ENCODE measurements at regions not wholly inside any gene's neighbourhood (a gene's known extent, or its start where the extent isn't known, plus 50 kb on each side); places are given as distances from the start of the nearest gene placed in this dataset.
"Not testable (repeated sequence)": the region's sequence is repeated elsewhere in the genome, so short reads cannot be mapped to it uniquely, and the experiment has no call there.

DNA sequence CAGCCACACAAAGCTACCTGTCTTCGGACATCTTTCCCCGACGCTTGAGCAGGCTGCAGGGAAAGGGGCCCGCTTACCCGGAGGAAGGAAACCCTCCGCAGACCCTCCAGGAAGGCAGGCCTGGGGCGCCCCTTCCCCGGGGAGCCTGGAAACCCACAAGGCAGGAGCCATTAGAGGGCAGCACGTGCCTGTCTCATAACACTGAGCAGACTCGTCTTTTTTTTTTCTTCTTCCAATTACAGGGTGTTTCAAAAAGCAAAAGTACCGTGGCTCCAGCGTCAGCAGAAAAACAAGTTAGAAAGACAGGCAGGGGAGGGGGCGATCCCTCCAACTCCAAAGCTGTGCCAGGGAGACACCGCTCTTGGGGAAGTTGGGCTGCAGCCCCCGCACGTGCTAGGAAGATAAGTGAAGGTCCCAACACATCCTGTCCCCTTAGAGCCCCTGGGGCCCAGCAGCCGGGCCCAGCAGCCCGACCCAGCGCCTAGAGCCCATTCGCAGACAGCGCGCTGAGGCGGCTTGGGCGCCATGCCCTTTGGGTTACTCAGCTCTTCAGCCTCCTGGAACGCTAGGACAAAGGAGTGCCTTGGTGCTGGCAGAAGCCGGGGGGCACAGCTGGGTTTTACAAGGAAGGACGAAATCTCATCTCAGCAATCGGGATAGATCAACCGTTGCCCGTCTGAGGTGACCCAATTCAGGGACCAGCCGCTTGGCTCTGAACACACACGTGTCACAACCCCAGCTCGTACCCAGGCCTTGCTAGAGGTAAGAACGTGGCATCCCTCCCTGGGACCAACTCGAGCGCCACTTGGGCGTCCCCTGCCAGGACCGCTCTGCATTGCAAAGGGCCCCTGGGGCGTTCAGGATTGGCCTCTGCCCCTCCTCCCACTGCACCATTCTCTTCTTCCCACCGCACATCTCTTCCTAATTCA is 136.3 kb downstream of the LY86 start:
- DNase-seq (ENCODE audit: low read depth in 2 of 2), result peak; percentile 67 to 75

DNA sequence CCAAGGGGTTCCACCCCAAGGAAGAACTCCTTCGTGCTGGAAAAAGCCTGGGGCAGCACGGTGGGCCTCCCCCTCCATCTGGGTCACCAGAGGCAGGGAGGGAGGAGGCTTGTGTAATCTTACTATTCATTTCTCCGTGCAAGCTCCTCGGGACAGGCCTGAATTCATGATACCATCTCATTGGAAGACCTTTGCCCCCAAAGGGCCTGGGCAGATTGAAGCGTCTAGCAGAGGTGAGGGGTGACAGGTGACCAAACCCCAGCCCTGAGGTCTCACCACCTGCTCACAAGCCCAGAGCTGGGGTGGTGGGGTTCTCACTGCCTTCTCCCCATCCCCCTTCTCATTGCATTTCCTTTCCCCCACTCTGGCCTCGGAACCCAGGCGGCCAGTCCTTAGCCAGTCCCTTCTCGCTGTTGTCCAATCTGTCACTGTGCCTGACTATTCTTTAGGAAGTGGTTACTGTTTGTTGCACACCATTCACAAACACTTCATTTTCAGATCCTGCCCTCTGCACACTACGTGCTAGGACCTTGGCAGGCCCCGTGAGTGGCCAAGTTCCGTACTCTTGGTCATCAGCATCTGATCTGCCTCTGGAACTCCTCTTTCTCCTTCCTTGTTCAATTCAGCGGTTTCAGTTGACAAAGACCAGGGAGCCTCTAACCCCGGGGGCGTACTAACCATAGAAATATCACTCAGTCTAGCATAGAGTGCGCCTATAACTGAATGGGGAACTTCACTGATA is 137.1 kb downstream of the LY86 start:
- DNase-seq (ENCODE audit: low read depth in 2 of 2), result no peak

DNA sequence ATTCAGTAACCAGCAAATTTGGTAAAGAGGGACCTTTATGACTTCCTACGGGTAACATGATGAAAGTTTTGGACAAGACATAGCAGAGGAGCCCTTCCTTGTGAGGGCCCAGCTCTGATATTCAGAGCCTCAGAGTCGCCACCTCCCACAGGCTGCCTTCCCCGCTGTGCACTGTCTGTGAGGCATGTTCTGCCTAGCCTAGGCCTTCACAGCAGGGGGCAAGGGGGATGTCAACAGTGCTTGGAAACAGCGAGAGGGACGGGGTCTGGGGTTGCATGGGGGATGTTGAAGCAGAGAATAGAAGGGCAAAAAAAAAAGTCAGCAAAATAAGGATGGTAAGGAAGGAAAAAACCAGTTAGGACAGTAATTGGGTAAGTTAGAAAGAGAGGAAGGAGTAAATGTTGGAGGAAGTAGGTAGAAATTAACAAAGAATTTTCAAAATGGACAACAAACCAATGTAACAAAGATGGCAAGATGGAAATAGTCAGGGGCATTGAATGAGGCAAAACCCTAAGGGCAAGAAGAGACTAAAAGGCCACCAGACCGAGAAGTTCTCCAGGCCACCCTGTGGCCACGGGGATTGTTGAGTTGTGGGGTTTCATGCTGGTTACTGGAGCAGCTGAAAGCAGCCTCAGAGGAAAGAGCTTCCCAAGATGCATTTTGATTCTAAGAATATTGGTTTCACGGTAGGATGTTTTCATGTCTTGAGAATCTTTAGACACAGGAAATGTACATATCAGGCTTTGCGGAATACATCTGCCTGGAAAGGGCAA is 139.8 kb downstream of the LY86 start:
- no peak for DNase-seq (ENCODE audit: low read depth in 2 of 2)

DNA sequence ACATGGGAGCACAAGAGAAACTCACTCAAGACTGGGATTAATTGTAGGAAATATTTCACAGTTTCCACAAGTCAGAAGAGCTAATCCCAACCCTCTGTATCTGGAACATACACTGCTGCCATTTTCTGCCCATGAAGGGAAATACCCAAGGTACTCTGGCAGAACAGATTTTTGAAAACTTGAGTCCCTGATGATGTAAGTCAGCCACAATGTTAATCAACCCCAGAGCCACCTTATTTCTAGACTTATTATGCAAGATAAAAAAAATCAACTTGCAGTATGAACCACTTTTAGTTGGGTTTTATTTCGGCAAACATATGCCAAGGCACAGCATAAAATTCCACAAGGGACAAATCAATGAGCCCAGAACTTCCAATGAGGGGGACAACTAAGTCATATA is 141.5 kb downstream of the LY86 start:
- DNase-seq (ENCODE audit: low read depth in 2 of 2), result no peak

DNA sequence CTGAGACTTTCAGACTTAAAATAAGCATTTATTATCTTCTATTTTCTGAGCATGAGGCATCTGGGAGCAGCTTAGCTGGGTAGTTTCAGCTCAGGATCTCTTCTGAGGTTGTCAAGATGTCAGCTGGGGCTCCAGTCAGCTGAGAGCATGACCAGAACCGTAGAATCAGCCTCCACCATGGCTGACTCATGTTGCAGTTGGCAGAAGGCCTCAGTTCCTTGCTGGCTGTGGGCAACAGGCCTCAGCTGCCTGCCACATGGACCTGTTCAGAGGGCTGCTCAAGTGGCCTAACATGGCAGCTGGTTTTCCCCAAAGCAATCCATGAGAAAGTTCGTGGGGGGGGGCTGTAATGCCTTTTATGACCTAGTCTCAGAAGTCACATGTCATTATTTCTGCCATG is 142.3 kb downstream of the LY86 start:
- peak in 1 of 2 donors; percentile 52 for DNase-seq (ENCODE audit: low read depth in 2 of 2)

DNA sequence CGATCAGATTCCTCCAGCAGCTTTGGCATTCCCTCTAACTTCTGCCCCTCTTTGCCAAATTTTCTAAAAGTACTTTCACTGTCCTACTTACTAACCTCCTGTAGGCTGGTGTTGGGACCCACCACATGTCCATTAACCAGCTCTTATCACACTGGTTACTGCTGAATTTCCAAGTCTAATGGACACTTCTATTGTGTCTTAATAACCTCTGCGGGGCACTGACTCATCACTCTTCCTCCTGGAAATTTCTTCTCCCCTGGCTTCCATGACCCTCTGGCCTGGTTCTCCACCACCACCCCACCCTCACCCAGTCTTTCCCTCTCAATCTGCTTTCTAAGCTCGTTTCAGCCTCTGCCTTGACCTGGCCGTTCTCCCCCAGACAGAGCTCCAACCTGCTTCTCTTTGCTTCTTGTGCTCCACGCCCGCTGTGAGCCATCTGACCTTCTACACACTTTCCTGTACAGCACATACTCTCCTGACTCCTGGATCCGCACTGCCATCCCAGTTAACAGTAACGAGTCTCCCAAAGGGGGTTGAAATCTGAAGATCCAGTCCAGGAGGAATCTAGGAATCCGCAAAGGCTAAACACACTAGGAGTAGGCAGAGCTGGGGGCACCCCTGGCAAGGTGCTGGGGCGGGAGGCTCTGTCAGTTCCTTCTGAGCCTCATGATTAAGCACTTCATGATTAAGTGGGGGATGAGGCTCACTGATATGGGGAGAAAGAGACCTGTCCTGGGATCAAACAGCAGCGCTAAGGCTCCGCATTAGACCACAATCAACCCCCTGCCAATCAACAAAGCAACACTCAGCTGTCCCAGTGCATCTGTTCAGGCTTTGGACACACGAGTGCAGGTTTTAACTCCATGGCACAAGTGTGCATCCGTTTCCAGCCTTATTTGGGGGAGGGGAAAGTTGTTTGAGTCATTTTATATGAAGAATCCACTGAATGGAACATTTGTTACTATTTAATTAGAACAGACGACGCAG is 146.3 kb downstream of the LY86 start:
- peak in 1 of 2 donors; percentile 12 for DNase-seq (ENCODE audit: low read depth in 2 of 2)

DNA sequence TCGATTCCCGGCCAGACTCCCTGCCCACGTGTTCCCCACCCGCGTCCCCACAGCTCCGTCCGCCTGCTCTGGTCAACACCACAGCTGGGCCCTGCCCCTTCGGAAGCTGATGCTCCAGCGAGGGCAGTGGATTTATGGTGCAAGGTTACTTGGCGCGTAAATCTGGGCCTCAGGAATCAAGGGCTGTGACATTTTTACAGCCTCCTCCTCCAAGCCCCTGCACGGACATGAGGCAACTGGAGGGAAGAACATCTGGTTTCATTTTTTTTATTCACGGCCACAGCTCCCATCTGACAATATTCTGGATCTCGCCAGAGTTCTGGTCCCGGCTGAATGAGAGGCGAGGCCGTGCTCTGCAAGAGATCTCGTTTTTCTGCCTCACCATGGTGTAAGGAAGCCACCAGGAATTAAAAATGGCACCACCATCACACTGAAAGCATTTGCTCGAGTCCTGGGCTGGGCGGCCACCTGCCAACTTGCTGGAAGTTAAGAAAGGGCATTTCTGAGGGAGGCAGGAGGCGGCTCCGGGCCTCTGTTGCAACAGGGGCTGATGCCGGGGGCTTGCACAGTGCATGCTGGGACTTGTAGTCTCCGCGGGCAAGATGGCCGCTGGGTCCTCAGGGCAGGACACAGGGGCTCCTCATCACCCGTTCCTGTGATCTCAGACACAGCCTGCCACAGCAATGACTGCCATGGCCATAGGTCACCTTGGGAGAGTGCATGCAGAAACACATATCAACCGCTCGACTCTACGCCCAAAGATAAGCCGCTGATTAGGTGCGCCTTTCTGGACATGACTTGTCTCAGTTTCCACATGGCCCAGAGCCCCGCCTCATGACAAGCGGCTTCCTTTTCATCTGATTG is 148.5 kb downstream of the LY86 start:
- DNase-seq (ENCODE audit: low read depth in 2 of 2), result no peak

DNA sequence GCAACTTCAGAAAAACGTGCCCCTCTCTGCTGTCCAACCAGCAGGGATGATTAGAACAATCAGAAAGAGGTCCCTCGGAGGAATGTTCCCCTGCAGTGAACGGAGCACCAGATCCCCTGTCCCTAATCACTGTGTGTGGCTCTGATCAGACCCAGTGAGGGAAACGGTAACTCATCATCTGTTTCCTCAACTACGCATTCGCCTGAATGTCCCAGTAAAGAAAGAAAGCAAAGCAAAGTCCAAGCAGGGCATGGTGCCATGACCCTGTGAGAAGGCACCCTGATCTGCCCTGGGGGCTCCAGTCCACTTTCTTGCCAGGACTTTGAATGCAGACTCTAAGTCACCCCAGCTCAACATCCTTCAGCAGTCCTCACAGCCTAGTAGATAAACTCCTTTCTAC is 149.2 kb downstream of the LY86 start:
- no peak for DNase-seq (ENCODE audit: low read depth in 2 of 2)

DNA sequence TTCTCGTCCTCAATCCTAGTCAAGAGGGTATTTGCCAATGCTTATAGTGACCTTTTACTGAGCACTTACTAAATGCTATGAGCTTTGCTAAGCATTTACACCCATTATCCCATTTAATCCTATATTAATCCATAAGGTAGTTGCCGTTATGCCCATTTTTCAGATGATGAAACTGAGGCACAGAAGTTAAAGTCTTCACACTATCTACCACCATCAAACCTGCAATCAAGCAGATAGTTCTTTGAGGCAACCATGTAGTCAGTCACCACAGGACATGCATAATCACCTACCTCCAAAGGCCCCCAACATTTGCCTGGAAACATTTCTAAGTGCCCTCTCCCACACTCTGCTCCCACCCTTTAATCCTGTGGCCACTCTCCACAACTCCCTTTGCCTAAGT is 149.6 kb downstream of the LY86 start:
- no peak for DNase-seq (ENCODE audit: low read depth in 2 of 2)

DNA sequence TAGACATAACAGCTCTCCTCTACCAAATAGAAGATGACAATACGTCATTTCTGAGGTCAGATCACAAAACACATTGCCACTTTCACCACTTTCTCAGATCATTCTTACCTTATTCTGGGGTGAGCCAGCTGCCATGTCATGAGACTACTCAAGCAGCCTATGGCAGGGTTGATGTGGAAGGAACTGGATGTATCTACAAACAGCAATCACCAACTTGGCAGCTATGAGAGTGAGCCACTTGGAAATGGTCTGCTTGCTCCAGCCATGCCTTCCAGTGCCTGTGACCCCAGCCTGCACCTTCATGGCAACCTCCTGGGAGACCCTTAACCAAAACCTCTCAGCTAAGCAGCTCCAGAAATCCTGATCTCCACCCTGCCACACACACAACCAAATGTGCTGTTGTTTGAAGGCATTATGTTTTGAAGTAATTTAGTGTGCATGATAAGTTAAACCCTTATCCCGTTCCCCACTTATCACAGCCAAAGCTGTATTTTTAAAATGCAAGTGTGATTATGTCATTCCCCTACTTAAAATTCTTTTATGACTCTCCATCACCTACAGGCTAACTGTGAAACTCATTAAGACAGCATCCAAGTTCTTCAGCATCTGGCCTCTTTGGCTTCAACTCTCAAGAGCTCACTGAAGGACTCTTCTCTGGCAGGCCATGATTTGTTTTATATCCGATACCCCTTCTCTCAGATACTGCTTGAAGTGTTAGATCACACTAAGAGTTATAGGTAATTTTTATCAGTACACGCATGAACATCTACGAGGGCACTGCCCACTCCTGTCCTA is 150.6 kb downstream of the LY86 start:
- no peak for DNase-seq (ENCODE audit: low read depth in 2 of 2)

DNA sequence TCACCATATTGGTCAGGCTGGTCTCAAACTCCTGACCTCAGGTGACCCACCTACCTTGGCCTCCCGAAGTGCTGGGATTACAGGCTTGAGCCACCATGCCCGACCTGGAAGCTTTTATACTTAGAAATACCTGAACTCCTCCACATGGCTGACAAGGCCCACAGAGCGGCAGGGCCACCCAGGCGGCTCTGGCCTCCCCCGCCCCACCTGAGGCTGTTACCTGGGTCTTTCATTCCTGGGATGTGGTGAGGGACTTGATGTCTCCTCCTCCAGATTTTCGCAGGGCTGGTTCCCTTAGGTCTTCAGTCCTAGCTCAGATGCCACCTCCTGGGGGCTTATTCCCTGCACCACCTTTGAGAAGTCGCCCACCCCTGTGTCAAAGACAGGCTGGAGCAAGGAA is 152.1 kb downstream of the LY86 start:
- DNase-seq (ENCODE audit: low read depth in 2 of 2), result no peak

DNA sequence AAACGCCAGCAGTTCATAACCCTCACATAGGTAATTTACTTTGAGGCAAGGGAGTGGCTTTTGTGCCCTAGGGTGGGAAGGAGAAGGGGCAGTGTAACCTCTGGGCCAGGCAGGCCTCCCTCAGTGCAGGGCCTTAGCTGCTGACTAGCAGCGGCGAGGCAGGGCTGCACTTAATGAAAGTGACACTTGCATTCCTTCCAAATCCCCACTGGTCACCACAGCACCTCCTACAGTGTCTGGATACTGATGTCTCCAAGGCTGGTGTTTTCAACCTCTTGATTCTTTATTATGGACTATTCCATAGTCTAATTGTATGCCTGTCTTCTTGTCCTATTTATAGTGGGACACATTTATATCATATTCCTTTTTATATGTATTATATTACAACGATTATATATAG is 152.7 kb downstream of the LY86 start:
- DNase-seq (ENCODE audit: low read depth in 2 of 2), result no peak

DNA sequence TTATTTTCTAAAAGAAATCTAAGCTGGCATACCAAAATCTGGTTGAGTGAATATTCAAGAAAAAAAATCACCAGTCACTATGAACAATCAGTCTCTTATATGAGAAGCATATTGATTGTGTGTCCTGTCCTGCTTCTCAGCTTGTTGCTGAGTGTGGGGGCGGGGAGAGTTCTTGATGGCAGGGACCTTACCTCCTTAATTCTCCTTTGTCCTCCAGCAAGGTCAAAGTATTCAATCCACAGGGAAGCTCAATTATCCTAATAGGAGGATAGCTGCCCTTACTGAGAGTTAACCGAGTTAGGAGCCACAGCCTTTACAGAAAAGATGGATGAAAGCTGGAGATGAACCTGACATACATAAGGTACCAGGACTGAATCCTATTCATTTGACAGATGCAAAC is 154.0 kb downstream of the LY86 start:
- no peak for DNase-seq (ENCODE audit: low read depth in 2 of 2)

DNA sequence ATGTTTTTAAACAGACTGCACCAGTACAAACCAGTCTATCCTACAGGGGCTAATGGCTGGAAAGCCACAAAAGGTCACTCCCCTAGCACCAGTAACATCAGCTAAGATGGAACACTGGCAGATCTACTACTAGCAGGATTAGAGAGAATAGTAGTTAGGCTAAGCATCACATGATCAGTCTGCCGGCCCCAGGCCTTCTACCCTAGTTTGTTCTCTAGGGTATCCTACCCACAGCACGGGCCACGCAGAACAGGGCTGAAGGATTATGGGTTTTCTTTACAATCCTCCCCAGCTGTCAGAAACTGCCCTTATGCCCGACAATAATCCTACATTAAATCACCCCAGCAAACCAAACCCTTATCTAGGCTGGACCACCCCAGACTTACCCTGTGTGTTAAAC is 156.0 kb downstream of the LY86 start:
- DNase-seq (ENCODE audit: low read depth in 2 of 2), result no peak

DNA sequence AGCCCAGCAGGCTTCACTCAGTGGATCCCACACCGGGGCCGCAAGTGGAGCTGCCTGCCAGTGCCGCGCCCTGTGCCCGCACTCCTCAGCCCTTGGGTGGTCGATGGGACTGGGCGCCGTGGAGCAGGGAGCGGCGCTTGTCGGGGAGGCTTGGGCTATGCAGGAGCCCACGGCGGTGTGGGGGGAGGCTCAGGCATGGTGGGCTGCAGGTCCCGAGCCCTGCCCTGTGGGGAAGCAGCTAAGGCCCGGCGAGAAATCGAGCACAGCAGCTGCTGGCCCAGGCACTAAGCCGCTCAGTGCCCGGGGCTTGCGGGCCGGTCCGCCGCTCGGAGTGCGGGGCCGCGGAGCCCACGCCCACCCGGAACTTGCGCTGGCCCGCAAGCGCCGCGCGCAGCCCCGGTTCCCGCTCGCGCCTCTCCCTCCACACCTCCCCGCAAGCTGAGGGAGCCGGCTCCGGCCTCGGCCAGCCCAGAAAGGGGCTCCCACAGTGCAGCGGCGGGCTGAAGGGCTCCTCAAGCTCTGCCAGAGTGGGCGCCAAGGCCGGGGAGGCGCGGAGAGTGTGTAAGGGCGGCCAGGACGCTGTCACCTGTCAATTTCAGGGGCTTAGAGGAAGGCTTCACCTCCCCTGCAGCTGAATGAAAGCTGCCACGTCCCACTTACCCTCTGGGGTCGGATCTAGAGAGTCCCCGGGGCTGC is 157.3 kb downstream of the LY86 start:
- DNase-seq (ENCODE audit: low read depth in 2 of 2), result not testable (repeated sequence)

DNA sequence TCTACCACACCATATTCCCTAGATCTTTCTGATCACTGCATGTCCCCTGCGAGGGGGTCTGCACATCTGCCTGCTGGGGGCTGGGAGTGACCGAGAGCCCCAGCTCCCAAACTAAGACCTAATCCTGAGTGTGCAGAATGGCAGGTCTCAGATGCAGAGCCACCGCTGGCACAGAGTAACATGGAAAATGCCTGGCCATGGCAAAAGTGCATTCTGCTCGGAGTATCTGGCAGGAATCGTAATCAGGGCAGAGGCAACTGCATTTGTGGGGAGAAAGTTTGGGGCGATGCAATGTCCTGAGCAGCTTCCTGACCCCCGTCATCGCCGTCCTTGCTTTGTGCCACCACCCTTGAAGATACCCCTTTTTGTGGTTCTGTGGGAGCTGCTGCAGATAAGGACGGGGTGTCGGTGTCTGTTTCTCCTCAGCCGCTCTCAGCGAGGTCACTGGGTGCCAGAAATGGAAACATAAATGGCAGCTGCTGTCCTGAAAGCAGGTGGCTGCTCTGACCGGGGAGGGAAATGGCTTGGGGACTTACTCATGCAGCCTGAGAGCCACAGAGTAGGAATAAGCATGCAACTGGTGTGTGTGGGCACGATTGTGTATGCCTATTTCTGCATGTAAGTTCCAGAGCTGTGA is 157.9 kb downstream of the LY86 start:
- DNase-seq (ENCODE audit: low read depth in 2 of 2), result peak in 1 of 2 donors; percentile 11

DNA sequence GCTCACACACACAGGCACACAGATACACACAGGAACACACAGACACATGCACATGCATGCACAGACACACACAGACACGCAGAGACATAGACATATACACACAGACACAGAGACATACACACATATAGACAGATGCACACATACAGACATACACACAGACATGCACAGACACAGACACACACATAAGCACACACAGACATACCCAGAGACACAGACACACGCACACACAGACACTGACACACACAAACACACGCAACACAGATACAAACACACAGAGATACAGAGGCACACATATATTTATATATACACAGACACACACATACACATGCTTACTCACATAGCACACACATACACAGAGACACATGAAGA is 158.4 kb downstream of the LY86 start:
- DNase-seq (ENCODE audit: low read depth in 2 of 2), result no peak

DNA sequence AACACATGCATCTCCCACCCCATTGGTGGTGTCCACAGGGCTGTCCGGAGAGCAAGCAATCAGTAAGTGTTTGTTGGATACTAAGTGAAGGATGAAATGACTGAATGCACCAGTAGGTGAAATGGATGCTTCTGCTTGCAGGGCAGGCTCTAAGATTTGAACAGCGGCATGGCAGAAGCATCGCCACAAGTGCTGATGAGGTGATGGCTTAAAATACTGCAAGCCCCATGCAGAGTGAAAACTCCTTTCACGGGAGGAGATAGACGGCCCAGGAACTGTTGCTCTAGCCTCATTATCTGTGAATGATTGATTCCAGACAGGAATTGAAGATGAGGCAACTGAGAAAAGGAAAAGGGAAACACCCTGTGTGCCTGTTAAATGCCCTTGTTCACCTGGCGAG is 158.9 kb downstream of the LY86 start:
- no peak for DNase-seq (ENCODE audit: low read depth in 2 of 2)

Measured in dermis microvascular lymphatic vessel endothelial cell (primary cell).